Stimulated activated CD8-positive, alpha-beta memory T cell treated with anti-CD3 and anti-CD28 coated beads, Interleukin-4, amount 100 ng/mL, for 48 hours (primary cell): ENCODE measurements at regions not wholly inside any gene's neighbourhood (a gene's known extent, or its start where the extent isn't known, plus 50 kb on each side); places are given as distances from the start of the nearest gene placed in this dataset.

ENCODE experiments used
- DNase-seq: peaks from one replicate; pipeline ENCODE4 v3.0.0-alpha.2; 2020

DNA sequence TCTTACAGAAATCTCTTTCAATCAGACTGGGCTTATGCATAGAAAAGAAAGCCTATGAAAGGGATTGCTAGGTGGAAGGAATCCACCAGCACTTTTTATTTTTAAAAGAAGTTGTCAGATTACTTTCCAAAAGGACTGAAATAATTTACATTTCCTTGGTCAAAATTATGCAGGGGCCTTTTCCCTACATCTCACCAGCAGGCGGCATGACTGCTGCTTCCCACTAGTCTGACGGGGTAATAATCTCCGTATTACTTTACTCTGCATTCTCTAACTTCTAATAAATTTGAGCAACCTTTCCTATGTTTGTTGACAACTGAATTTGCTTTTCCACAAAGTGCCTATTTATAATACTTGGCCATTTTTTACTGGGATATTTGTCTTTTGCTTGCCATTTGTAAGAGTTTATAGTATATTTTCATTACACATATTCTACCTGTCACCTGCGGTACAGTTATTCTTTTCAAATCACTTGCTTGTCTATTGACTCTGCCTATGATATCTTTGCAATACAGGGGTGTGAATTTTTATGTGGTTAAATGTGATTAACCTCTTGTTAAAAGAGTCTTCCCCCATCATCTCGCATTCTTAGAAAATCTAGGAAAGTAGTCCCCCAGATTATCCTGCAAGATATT lies 51.9 kb upstream of the USP47 start:
- DNase-seq: no peak

DNA sequence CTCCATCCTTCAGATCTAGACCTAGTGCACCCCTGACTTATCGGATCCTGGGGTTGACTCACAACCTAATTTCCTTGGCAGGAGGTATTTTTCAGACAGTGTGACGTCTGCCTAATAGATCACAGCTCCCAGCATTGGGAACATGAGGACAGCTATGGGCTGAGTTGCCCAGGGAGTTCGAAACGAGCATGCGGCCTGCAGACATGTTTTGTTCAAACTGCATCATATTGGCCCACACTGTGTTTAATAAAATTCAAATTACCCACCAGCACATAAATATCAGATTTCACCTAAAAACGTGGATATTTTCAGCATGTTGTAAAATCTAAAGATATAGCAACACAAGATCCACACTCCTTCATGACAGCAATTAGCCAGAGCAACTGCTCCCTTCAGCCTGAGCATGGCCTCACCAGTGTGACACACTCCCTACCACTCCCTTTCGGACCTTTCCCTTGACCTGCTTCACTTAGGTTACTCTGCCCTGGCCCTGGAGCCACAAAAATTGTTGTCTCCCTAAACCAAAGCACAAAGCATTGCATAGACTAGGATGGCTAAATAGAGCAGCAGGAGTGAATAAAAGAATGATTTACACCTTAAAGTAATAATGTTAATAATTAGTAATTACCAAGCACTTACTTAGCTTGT lies 53.6 kb upstream of the USP47 start:
- DNase-seq: no peak

DNA sequence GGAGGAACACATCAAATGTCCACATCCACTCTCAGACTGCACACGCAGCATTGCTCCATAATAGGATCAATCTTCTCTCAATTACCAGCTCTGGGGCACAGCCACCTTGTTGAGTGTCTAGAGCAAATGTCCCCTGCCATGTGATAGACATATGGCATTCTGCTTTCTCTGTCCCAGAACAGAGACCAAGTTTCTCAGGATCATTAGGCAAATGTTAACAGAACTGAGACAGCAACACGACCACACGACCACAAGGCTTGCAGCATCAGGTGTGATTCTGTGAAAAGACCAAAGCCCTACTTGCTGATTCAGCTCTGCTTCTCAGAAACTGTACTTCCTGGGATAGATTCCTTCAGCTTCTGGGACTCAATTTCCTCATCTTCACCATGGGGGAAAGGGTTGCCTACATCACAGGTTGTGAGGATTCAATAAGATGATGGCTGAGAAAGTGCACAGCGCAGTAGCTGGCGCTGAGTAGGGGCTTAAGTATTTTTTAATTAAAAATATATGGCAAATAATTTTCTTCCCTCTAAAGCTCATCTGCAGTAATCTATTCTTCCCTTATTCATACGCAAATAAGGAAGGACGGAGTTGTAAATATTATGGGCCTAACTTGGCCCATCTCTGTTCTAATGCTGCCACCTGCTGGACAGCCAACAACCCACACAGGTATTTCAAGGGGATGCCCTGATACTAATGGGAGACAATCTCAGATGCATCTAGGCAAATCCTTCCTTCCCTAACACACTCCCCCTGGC lies 54.3 kb upstream of the USP47 start:
- DNase-seq: peak; percentile 81

DNA sequence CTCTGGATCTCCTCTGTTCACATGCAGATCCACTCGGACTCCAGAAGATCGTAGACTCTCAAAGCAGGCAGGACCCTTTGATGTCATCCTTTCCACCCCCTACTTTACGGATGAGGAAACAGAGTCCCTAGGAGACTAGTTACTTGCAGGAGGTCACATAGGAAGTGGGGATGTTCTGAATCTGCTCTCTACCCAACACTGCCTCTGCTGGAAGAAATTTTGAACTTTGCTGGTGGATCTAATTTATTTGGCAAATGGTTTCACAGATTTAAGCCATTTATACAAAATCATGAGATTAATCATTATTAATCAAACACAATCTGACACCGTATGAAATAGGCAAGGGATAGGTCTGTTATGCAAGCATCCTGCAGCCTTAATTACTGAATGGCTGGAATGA lies 55.0 kb upstream of the USP47 start:
- DNase-seq: no peak

DNA sequence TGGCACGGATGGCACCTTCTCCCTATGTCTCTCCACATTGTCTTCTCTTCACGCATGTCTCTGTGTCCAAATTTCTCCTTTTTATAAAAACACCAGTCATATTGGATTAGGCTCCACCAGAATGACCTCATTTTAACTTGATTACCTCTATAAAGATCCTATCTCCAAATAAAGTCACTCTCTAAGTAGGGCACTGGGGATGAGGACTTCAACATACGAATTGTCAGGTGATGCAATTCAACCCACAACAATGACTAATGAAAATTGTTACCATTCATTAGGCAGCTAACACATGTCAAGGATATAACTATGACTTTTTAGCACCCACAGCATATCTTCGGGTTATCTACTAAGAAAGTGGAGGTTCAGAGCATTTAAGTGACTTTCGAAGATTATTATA lies 55.5 kb upstream of the USP47 start:
- DNase-seq: no peak

DNA sequence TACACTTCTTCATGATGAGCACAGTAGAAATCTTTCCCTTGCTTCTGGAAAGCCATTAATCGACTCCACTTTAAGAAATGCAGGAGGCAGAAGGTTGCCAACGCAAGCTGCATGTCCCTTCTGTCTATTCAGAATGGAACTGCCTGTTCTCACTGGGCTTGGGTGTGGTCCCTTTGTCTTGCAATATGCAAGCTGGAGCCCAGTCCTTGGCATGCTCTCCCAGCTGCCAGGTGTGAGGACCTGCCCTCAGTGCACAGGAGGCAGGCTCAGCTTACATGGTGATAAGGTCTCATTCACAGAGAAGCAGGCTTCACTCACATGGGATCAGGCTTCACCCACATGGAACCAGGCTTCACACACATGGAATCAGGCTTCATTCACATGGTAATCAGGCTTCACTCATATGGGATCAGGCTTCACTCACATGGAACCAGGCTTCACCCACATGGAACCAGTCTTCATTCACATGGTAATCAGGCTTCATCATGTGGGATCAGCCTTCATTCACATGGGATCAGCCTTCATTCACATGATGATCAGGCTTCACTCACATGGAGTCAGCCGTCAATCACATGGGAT lies 59.2 kb upstream of the USP47 start:
- no peak for DNase-seq

DNA sequence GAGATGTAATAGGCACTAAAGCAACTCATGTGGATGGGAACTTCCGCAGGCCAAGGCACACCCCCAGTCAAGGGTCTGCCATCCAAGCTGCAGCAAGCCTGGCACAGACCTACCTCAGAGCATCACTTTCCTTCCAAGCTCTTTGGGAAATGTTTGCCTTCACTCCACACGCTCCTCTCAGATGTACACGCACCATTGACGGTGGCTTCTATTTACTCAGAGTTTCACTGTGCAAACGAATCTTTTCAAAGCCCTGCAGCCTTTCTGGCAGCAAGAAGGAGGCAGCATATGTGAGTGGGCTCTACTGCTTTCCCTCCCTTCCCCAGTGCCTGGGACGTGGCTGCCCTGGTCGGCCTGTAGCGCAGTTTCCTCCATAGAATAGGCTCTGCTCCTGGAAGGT lies 60.9 kb upstream of the USP47 start:
- DNase-seq: no peak

DNA sequence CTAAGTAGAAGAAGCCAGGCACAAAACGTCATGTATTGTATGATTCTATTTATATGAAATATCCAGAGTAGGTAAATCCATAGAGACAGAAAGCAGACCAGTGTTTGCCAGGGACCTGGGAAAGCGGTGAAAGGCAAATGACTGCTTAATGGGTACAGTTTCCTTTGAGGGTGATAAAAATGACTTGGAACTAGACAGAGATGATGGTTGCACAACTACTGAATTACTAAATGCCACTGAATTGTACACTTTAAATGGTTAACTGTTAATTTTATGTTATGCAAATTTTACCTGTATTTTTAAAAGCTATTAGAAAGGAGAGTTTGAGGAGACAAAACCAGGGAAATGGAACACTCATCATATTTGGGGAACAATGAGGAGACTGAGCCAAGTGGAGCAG lies 61.8 kb upstream of the USP47 start:
- no peak for DNase-seq

DNA sequence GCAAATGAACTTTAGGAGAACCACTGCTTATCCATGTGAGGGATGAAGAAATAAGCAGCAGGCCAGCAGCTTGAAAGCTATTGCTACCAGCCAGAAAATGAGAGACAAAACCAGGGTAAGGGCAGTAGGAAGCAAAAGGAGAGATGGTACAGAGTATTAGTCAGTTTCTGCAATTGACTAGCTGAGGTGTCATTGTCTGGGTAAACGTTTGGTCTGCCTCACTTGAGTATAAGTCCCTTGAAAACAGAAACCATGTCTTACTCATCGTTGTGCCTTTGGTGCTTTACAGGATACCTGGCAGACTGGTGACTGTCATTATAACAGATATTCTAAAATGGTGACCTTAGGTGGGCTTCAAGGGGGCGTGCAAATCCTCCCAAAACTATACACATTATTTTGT lies 63.9 kb upstream of the USP47 start:
- DNase-seq: no peak

DNA sequence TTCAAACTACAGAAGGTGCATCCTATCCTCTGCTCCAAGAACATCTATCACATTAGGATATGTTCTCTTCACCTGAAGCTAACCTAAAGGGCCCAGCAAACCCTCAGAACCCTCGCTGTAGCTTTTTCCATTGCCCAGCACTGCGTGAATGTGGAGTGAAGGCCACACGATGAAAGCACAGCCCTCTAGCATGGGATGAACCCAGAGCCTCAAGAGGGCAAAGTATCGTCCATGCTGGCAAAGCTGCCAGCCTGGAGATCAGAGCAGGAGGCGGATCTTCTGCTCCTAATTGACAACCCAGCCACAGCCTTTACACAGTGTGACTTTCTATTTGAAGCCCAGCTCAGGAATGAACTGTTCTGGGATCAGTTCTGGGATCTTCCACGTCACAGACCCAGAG lies 65.1 kb upstream of the USP47 start:
- DNase-seq: no peak

DNA sequence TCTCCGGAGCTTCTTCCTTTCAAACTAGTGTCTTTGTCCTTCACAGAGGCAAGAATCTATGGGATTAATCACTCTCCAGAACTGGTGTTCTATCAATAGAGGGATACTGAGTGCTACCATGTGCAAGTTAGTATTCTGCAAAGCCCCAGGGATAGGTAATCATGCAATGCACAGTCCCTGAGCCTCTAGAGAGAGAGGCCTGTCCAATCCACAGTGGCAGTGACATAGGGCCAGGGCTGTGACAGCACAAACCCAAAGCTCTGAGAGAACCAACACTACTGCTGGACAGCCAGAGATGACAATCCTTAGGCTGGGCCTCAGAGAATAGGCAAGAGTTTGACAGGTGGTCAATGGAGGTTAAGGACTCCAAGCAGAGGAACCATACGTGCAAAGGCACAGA lies 66.8 kb upstream of the USP47 start:
- no peak for DNase-seq

DNA sequence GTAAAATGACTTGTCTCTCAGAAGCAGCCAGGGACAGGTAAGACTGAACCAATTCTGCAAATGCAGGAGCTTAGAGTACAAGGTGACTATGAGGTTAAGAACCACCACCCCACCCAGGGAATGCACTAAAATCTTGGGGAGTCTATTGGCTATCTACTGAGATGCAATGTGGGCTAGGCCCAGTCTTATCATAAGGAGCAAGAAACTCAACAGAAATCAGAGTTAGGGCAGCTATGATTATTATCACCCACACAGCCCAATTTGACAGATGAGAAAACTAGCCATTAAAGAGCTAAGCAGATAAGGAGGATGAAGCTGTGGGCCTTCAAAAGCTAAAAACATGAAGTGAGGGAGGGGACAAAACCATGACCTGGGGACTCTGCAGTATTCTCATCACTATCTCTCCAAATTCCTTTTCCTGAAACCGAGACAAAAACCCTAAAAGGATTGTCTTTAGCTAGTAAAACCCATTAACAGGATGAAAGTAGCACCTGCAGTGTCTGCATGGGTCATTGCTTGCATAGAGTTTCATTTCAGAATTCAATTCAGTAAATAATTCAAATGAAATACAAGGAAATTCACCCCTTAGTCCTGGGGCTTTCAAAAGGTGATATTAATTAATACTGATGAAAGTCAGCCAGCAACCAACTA lies 68.8 kb upstream of the USP47 start:
- no peak for DNase-seq

DNA sequence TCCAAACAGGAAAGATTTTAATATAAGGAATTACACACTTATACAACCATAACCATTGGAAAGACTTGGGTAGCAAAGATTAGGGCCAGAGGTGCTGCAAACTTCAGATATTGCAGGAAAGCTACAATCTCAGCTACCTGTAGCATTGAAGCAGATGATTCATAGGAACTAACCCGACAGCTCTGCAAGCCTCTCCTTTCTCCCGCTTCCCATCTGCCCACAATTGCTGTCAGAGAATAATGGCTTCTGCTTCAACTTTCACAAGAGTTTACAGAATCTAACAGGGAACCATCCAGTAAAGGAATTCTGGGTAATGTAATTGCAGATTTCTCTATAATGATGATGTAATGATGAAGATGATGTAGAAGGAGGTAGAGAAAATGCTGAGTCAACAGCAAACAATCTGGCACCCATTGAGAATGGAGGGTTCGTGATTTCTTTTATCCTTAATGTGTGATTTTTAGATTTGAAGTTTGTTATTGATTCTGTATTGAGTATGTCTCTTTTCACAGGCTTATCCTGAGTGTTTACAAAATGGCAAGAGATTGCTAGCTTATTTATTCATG lies 70.8 kb upstream of the USP47 start:
- no peak for DNase-seq

DNA sequence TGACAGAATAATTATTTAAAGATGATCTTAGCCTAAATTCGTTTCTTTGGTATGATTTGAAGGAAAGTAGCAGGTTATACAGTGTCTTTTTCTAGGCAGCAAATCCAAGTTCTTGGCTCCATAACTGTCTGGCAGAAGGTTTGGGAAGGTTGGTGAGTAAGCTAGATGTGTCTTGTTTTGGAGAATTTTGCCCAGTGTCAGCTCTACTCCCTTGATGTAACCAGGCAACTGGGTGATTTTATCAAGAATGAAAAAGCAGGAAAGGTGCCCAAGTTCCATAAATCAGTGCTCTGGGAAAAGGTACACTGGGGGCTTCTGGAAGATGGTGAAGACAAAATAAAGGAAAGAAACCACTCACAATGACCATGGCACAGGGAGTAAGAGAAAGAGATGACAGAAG lies 71.5 kb upstream of the USP47 start:
- no peak for DNase-seq

DNA sequence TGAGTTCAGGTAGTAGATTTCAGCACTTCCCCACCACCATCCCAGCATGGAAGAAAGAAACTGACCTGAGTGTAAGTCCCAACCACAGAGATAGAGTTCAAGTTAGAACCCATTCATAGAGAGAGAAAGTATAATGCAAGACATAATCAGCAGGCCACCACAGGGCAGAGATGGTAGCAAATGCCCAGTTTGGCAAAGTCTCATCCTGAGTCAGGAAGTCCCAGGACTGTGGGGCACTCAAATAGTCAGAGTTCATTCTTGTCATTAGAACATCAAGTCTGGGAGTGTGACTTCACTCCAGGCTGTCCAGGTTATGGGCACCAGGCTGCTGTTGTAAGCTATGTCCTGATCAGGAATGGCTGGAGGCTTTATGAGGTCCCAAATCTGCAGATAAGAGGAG lies 72.0 kb upstream of the USP47 start:
- DNase-seq: no peak

DNA sequence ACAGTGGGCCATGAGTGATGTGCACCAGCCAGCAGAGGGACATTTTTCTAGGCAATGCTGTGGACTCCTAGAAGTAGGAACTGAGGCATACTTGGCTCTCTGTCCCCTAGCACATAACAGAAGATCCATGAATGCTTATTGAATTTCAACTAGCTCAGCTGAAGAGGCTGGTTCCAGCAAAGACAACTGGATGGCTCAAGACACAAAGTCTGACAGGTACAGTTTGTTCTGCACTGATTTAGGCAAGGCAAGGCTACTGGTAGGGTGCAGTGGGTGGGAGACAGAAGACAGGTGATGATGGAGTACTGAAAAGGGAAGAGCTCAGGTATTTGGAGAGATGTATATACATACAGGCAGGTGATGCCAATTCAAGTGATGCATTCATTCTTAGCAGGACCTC lies 72.4 kb upstream of the USP47 start:
- DNase-seq: no peak

DNA sequence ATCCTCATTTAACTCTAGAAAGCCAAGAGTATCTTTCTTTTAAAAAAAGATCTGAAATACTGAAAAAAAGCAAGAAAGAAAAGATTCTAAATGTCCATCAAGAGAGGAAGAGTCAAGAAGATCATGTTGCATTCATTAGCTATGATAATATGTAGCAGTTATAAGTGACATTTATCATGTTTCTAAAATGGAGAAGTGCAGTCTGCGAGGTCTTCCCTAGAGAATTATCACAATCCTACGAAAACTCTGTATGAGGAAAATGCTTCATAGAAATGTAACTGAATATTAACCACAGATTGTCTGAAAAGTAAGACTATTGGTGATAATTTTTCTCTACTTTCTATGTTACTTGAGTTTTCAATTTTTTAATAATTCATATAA lies 77.4 kb upstream of the USP47 start:
- DNase-seq: no peak

DNA sequence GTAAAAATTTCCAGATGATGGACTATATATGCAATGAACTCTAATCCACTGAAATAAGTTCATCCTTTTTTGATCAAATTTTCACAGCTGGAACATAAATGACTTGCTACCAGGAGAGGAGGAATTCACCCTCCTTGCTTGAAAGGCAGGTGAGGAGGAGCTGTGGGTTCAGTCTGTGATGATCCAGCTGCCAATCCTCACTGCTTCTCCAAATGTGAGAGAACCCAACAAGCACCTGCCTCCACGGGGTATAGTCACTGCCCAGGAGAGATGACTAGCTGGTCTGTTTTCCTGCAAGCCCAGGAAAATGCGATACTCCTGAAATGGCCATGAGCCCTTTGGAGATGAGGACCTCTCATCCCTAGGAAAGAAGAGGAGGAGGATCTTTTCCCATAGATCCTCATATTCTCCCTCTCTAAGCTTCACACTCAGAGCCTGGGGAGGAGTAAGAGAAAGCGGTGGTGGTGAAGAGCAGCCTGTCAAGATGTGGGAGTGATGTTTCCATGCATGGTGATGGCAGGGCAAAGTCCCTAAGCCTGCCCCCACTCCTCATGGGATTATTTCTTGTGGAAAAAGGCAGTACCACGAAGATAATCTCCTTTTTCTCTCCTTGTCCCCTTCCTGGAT lies 77.9 kb upstream of the USP47 start:
- DNase-seq: no peak

DNA sequence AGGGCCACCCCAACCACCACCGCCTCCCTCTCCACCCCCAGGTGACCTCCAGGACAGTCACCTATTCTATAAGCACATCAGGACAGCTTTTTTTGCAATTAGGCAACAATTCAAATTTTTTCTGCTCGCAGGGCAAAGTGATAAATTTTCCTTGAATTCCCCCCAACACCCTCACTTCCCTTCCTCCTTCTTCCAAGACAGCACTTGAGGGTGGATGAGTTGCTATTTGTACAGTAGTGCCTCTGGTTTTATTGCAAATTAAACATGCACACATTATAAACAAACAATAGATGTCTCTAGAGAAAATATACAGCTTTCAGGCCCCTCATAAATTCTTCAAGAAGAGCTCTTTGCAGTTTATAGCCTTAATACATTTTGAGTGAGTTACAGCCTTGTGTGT lies 80.9 kb upstream of the USP47 start:
- DNase-seq: no peak

DNA sequence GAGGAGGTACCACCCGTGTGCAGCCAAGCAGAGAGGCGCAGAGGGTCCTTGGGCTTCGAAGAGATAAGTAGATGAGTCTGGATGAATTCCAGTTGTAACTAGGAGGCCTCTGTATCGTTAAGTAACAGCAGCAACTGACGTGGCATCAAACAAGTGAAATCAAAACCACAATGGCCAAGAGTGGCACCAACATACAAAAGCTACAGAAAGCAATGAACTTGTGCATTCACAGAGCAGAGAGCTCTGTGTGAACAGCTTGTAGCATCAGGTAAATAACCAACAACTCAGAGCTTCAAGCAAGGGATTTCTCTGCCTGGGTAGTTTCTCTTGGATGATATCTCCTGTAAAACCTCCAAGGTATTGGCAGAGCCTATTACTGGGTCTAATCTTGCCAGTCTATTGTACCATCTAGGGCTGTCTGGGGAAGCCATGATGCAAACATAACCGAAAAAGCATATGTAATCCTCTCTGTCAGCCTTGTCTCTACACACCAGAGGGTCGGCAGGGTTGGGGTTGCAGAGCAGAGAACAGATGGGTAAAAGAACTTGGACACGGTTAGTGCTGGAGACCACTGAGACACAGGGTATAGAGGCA lies 83.1 kb upstream of the USP47 start:
- DNase-seq: no peak

DNA sequence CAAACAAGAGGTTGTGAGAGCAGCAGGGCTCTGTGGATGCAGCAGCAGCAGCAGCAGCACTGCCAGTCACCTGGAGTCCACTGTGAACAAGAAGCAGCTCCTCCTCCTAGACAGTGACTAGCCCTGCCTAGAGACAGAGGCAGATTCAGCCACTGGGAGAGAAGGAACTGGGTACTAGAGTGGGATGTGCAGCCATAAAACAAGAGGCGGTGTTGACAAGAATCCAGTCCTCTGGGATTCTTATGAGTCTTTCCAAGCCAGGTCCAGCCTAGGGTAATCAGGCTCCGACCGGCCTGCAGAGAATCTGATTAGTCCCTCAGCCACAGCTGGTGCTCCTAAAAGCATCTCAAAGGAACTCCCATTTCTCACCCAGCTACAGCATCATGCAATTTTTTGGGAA lies 83.9 kb upstream of the USP47 start:
- DNase-seq: no peak

DNA sequence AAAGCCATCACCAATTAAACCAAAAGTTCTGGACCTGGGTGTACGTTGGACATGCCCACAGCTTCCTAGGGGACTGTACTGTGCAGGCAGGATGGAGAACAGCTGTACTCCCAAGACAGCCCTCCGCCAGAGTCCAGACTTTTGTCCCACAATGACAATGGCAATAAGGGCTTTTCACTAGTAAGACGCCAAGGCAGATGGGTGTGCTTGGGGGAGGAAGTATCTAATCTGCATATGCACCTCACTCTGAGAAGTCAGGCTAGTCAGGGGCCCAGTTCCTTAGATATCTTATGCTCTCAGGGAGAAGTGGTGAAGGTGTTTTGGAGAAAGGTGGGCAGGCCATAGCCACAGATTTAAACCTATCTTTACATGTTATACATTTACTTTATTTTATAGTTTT lies 85.1 kb upstream of the USP47 start:
- DNase-seq: no peak
